CD4-positive, alpha-beta T cell treated with Interleukin-1 beta for 1 hour (primary cell): ENCODE measurements at regions not wholly inside any gene's neighbourhood (a gene's known extent, or its start where the extent isn't known, plus 50 kb on each side); places are given as distances from the start of the nearest gene placed in this dataset.

Experiments
- DNase-seq, 2 donors: peaks; one replicate each; pipeline ENCODE4 v3.0.0-alpha.2; 2020 to 2022

DNA sequence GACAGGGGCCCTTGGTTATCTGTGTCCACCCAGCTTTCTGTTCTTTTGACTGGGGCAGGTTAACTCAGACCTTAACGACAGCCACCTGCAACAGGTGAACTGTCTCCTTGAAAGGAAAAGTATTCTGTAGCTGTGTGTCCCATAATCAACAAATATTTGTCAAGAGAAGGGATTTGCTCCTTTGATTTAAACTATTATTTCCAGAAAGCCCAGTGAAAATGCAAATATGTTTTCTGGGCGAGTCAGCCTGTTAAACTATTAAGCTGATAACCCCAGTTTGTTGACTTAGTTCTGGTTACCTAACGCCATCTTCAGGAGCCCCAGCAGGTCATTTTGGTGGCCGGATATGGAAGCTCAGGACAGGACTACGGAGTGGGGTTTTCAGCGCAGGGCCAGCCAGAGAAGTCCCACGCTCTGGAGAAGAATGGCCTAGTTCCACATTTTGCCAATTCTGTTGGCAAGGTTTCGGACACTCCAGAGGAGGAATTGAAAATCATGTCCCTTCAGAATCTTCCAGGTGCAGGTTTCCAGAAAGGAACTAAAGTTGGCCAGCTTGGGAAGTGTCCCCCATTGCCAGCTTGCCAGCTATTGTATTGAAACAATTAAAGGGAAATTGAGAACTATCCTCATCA, 54.5 kb downstream of the ADRA2A start:
- no peak for DNase-seq

DNA sequence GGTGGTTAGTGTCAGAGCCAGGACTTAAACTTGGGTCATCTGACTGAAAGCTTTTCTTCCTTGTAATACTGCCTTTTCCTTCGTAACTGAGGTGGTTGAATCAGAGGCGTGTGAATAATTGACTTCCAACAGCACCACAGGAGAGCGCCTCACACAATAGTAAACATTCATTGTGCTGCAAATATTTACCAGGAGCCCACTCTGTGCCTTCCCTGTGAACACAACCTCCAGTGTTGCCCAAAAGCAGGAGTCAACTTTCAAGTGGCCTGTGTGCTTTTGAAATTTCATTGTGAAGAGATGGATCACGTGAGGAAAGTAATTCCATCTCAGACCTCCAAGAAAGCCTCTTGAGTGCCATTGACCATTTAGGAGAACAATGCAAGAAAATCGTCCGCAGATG, 60.2 kb downstream of the ADRA2A start:
- no peak for DNase-seq

DNA sequence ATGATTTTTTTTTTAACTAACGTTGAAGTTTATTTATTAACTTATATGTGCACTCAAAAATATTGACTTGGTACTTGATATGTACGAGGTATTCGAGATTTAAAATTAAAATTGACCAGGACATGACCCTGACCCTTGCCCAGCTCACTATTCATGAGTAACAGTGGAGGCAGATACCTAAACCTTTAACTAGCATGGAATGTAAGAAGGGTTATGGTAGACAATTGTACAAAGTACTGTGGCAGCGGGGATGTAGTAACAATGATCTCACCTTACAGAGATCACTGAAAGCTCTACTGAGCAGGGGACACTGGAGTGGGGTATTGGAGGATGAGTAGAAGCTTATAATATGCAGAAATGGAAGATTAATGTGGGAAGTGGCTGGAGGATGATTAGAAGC, 60.8 kb downstream of the ADRA2A start:
- DNase-seq = no peak

DNA sequence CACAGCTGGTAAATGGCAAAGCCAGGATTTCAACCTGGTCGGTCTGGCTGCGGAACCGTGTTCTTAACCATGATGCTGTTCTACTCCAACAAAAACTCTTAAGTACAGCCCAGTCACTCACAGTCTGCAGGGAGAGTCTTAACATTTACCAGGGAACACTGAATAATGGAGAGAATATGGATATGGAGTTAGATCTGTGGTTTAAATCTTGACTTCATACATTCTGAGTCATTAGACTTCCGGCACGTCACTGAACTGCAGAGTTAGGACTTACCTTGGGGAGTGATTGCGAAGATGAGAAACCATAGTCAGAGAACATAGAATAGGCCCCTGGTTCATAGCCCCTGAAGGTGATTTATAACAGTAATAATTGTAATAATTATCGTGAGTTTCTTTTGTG, 61.7 kb downstream of the ADRA2A start:
- no peak for DNase-seq

DNA sequence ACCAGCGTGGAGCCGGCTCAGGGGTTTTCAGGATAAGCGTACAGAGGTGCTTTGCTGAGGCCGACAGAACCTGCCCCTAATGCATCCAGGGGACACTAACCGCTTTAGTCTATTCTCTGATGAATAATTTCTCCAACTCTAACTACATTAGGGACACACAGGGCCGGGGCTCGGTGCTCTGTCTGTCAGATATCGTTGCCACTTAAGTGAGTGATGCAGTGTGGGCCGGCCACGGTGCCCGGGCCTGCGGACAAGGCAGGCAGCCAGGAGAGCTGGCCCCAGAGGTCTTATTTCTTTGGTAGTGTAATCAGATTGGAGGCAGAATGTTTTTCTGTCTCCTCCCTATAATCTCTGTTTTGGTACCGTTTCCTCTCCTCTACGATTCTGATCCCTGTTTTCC, 62.7 kb downstream of the ADRA2A start:
- no peak for DNase-seq

DNA sequence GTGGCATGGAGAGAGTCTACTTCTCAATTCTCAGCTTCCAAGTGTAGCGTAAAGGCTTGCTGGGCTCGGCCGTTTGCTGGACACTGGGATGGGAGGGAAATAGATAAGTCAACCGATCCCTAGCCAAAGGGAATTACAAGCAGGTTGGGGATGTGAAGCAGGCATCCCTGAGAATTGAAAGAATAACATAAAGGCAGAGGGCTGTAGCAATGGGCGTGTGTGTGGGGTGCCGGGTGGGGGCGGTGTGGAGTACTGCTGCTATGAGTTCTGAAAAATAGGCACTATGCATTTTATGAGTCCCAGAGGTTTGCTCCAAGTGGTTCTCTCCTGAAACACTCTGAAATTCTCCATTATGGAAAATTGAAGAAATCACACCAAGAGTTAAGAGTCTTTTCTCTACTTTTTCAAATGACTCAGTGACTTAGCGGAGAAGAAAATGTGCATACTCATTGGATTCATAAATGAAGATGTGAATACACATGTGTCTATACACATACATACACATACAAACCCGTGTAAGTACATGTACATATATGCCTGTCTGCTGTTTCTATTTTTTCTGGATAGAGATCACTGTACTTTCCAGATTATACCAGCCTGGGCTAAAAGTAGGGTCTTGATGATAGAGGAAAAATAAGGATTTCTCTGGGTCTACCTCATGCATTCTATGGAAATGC, 65.4 kb downstream of the ADRA2A start:
- DNase-seq = no peak

DNA sequence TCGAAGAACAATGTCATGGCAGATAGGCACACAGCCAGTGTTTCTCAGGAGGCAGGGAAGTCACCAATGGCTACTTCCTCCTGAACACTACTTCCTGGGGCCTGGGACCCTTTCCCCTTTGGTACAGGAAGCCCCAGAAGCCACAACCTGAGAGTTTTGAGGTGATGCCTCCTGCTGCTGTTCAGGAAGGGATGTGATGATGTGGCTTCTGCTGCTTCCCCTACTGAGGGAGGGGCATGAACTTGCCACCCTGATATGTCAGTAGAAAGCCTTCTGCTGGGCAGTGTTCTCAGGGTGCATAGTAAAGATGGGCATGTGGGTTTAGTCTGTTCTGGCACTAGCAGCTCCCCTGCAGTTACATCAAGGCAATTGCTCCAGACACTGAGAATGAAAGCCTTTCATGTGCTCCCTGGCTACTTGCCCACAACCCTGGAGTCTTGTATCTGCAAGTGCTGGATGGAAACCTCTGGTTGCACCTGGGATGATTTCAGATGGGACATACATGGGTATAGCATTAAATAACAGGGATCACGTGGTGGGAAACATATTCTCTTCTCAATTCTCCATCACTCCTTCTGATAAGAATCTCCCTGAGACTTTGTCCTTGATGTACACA, 69.3 kb downstream of the ADRA2A start:
- no peak for DNase-seq

DNA sequence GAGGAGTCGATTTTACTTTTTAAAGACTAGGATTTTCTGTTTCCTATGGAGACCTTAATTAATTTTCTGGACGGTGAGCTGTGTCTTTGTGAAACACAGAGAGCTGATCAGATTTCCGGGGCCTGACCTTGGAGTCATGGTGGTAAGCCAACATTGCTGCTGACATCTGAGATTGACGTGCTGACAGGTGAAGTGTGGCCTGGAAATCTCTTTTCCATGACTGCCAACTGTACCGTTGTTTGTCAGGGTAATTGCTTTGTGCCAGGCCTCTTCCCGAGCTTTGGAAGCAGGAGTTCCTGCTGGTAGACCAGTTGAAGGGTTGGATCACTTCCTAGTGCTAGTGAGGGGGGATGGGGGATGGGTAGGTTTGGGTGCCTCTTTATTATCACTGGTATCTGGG, 71.2 kb downstream of the ADRA2A start:
- DNase-seq = no peak

DNA sequence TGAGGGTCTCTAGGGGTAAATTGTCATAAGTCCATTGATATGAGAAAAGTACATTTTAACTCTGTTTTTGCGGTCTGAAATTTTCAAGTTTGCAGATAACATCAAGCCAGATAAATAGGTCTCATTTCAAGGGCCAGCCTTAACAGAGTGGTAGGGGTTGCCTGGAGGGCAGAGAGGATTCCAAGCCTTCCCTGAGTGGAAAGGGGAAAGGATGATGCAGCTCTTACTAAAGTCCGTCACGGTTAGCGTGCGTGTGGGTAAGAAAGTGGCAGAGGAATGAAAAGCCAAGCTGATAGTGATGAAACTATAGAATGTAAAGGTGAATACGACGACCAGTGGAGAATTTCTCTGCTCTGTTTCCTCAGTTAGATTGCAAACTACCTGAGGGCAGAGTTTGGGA, 71.6 kb downstream of the ADRA2A start:
- DNase-seq = no peak

DNA sequence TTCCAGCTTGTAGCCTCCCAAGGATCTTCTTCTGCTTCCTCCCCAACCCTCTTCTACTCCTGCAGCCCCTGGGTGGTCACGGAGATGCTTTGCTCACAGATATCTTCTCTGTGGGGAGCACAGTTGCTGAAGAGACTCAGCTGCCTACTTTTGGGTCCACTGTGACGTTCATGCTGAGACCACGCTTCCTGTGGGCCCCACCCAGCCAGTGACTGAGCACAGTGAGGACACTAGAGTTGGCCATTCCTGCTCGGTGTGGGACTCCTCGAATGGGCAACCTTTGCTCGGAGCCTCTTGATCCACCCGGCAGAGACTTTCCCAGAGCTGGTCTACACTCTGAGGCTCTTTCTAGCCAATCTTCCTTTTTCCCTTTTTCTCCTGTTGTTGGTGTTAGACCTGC, 73.9 kb downstream of the ADRA2A start:
- DNase-seq = no peak

DNA sequence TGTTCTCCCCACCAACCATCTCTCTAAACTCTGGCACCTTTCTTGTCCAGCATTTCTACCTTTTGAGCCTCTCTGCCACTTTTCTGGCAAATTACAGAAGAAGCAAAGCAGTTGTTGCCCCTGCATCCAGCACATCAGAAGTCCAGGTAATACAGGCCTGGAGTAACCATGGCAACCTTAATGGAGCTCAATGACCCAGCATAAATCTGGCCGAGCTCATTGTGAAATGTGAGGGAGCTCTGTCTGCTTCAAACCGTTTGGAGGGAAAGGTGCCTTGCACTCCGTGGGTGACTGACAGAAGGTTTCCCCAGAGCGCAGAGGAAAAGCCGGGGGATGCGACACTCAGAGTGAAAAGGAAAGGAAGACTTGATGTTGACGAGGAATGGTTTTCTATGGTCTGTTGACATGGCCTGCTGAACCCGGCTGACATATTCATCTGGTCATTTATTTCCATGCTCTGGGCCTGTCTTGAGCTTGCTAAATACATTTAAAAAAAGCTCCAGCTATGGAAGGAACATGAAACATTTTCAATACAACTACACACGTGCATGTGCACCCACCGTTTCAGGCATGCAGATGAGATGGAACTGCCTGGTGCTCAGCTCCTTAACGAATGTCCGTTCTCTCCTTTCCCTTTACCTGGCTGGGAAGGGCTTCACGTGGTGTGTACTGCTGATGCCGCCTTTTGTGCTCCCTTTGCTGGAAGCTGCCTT, 74.9 kb downstream of the ADRA2A start:
- DNase-seq = no peak

DNA sequence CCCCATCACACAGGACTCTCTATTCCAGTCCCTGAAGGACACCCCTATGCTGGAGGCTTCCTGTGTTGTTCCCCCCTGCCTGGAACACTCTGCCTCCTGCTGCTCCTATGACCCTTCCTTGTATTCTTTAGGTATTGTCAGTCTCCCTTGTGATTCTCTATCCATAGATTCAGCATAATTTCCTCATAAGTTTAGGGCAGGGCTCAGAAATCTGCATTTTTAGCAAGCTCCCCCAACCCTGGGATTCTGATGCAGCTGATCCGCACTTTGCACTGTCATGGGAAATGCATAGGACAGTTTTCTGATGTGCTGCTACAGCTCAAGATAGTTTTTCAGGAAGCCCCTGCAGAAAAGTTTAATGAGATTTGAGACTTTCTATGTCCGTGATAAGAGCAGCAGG, 79.9 kb downstream of the ADRA2A start:
- no peak for DNase-seq

DNA sequence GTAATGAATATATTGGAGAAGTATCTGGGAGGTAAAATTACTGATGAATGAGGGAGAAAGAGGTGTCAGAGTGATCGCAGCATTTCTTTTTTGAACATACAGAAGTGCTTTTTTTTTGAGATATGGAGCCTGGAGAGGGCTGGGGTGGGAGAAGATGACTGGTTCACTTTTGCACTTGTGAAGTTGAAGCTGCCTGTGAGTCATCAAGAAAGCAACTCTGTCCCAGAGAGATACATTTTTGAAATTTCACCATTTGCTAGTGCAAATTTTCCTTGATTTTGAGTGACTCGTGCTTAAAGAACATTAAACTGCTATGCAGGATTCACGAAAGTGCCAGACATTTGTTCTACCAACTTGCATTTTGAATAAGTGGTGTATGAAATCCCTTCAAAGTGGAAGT, 81.8 kb downstream of the ADRA2A start:
- DNase-seq = no peak

DNA sequence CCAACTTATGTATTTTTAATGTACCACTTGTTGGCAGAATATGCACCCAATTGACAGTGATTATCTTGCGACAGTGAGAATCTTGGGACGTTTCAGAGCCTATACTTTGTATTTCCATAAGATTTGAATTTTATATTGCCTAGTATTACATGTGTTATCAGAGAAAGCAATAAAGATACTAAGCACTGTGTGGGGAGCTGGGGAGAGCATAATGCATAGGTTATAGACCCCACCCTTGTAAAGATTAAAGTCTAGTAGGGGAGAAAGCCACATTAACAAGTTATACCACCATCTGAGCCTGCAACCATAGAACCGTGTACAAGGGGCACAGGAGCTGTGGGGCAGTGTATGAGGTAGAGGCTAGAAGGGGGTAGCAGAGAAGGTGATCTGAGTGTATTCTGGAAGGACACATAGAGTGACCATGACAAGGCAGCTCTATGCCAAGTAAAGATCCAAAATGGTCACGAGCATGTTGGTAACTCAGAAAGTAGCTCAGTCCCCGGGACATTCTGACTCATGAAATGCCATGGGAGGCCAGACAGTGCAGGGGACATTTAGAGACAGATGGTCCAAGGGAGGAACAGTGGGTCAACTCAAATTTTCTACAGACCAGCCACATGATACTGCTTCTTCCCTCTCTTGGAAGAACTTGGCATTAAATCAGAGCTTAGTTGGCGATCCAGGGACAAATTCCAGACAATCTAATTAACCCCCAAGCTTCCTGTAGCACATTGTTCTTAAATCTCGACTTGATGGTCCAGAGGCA, 84.5 kb downstream of the ADRA2A start:
- DNase-seq = no peak

DNA sequence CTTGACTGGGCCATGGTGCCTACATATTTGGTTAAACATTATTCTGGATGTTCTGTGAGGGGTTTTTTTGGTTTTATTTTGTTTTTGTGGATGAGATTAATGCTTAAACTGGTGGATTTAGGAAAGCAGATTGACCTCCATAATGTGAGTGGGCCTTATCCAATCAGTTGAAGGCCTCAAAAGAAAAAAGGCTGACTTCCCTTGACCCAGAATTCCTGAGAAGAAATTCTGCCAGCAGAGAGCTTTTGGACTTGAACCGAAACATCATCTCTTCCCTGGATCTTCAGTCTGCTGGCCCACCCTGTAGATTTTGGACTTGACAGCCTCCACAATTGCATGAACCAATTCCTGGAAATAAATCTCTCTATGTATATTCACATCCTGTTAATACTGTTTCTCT, 94.4 kb downstream of the ADRA2A start:
- DNase-seq = no peak

DNA sequence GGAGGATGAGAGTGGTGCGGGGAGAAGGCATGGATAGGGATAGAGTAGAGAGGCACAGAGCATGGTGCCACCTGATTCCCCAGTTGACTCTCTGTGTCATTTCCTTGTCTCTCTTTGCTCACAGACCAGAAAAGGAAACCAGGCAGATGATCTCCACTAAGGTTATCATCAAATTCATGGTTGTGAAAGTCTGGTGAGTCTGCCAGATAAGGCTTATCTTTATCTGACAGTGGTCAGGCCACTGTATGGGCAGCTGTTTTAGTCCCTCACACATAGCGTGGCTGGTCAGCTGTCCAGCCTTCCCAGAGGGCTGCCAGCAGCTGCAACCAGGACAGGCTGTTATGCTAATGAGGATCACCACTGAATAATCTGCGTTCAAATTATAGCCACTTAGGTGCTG, 99.0 kb downstream of the ADRA2A start:
- DNase-seq = no peak

DNA sequence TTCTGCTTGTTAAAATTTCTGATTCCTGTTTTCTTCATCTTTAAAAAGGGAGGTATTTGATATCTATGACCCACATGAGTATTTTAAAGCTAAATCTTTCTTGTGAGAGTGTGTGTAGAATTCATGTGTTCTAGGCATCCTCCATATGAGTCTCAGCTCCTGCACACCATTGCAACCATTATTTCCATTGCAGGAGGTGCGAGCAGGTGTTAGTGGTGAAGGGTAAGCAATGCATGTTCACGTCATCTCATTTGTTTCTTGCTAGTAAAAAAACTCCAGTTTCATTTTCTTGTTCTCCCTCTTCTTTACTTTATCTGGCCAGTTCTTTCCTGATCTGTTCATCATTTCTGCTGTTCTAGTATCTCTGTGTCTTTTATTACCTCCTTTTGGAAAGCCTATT, 100.5 kb downstream of the ADRA2A start:
- no peak for DNase-seq

DNA sequence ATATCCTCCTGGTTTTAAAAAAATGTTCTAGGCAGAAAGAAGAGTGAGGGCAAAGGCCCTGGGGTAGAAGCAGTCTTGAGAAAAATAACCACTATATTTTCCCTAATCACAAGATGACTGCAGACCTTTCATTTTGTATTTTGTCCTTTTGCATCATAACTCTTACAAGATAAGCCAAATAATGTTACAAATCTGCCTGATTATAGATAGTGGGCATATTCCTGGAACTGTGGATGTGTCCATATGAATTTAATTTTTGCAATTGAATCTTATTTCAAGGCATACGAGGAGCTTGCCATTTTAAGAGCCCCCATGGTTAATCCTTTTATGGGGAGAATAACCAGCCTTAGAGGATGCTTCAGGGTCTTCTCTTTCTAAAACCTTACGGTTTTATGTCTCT, 102.7 kb downstream of the ADRA2A start:
- DNase-seq = no peak

DNA sequence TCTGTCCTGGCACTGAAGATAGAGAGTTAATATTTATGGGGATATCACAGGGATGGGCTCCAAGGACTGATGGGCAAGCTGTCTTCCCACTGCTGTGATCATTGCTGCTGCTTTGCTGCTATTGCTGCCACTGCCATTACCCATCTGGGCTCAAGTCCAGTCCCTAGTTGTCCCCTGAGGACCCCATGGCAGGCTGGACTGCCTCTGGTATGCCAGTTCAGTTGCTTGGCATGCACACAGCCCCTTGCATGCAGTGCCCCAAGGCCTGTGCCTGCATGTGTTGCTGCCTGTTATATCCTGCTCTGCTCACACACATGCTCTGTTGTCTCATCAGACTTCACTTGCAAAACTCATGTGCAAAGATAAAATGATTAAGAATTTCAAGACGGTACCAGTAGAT, 109.5 kb downstream of the ADRA2A start:
- DNase-seq = no peak

DNA sequence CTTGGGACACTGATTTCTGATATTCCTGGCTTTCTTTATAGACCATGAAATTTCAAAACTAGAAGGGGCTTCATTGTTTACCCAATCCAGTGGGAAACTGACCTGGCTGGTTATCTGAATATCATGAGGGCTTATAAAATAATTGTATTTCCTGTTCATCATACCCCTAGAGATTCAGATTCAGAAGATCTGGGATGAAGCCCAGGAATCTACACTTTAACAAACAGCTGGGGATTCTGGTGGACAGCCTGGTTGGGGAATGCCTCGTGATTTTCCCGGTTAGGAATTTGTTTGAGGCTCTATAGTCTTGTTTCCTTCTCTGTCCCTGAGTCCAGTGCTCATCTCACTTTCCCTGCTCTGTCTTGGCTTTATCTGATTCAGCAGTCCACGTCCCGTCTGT, 110.3 kb downstream of the ADRA2A start:
- DNase-seq = no peak

DNA sequence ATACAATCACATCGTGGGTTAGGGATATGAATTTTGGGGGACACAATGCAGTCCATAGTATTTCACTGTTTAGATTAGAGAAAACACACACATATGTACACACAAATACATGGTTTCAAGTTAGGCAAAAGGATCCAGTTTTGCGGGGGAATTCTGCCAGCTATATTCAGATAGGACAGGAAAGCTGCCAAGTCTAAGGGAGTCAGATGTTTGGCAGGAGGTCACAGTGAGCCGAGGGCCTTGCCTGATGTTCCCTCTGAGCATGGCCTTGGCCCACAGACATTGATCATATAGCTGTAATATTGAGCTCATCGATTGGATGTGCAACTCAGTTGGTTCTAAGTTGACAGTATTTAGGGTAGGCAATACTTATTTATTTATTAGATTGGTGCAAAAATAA, 122.8 kb downstream of the ADRA2A start:
- no peak for DNase-seq

DNA sequence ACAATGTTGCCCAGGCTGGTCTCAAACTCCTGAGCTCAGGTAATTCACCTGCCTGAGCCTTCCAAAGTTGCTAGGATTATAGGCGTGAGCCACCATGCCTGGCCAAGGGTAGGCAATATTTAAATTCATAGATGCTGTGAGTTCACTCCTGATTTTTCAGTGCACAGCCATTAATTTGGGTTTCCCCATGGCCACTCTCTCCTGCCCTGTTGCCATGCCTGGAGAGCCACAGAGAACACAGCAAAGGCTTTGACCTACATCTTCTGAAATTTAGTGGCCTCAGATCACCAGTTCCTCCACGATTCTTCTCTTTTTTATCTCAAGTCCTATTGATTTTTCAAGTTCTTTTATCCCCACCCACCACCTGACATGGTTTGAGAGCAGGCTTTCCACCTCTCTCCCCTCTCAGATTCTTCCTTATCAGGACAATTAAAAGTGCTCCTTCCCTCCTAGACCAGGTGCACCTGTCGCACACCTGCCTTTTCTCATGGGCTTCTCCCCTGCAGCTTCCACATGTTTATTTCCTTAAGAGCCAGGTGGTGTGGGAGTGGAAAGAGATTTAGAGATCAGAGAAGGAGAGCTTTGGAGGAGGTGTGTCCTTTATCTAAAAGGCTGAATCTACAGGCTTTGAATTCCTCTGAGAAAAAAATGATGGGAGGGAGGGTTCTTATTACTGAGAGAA, 123.8 kb downstream of the ADRA2A start:
- no peak for DNase-seq

DNA sequence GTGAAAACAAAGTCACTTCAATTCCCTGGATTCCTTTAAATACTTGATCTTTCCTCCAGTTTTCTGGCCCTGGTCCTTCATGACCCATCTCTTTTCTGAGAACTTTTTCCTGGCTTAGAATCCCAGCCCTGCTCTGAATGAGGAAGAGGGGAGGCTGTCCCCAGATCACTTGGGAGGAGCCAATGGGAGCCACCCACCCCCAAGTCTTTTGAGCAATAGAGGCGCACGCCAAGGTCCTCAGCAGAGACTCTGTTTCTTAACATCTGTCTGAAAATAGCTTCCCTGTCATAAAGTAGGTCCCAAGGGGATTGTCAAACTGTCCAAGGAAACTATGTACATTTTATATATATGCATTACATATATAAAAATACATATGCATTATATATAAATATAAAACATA, 126.8 kb downstream of the ADRA2A start:
- DNase-seq = no peak
